ENCODE measurements at regions not wholly inside any gene's neighbourhood (a gene's known extent, or its start where the extent isn't known, plus 50 kb on each side); places are given as distances from the start of the nearest gene placed in this dataset.

DNA sequence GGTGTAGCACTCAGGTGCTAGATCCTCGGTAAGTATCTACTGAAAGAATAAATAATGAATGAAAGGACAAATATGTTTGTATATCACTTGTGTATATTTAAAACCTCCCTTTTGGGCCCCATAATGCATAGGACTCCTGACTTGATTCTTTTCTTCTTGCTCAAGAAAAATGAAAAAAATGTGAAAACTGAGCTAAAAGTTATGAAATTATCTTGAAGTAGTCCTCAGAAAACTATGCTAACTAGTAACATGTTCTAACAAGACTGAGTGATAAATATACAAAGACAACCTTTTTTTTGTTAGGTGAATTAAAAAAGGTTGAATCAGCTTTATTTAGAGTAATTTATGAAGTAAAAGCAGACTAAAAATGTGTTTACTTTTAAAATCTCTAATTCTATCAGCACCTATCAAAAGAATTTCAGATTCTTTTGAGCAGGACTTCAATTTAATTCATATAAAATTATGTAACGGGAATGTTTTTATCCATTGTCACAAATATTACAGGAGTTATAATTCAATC, 247.8 kb upstream of the JAG1 start:
- Histone ChIP-seq H3K36me3 (ENCODE audit: insufficient read depth, low read length) (no peaks in the 10 kb centered on the region), H3K4me1 (ENCODE audit: insufficient read depth, low read length) (peaks cover 9% of the 10 kb centered on the region), H3K9ac (ENCODE audit: low read depth, low read length) (no peak overlapping the region), H3K9me3 (ENCODE audit: control insufficient read depth, insufficient read depth, low read length) (no peaks in the 10 kb centered on the region; the same call in 1 of the 2 replicates)

DNA sequence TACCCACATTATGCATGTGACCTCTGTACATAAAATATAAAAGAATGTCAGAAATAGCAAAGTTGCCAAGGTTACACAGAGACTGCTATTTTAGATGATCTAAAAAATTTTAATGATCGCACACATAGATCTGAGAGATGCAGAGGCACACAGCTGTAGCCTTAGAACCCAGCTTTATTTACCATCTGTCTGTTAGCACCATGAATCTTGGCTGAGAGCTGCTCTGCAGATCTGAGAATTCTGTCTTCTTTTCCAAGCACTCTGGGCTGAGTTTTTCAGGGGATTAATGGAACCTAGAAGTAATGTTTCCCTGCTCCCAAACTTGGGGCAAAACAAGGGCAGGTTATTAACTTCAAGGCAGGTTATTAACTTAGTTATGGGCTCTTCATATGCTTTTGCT, 248.7 kb upstream of the JAG1 start:
- Histone ChIP-seq H3K36me3 (ENCODE audit: insufficient read depth, low read length) (no peaks in the 10 kb centered on the region), H3K9me3 (ENCODE audit: control insufficient read depth, insufficient read depth, low read length) (no peaks in the 10 kb centered on the region; the same call in 1 of the 2 replicates), H3K4me1 (ENCODE audit: insufficient read depth, low read length) (peaks cover 9% of the 10 kb centered on the region), H3K9ac (ENCODE audit: low read depth, low read length) (no peak overlapping the region)

DNA sequence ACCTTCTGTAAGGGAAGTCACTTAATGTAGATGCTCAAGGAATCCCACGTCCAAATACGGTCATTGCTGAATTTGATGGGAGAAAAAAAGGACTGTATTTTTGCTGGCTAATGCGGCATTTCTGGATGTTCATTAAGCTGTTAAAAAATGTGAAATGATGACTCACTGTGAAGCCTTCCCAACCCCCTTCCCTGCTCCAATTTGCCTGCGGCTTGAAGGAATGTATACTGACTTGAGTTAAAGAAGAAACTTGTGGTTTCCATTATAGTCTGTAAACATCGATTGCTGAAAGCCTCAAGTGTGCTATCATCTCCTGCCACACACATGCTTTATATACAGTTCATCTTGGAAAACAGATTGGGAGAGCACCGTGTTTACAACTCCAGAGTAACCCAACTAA, 249.1 kb upstream of the JAG1 start:
- H3K9ac ChIP-seq (ENCODE audit: low read depth, low read length): no peak overlapping the region
- H3K9me3 ChIP-seq (ENCODE audit: control insufficient read depth, insufficient read depth, low read length): no peaks in the 10 kb centered on the region; the same call in 1 of the 2 replicates
- H3K36me3 ChIP-seq (ENCODE audit: insufficient read depth, low read length): no peaks in the 10 kb centered on the region
- H3K4me1 ChIP-seq (ENCODE audit: insufficient read depth, low read length): peaks cover 10% of the 10 kb centered on the region

DNA sequence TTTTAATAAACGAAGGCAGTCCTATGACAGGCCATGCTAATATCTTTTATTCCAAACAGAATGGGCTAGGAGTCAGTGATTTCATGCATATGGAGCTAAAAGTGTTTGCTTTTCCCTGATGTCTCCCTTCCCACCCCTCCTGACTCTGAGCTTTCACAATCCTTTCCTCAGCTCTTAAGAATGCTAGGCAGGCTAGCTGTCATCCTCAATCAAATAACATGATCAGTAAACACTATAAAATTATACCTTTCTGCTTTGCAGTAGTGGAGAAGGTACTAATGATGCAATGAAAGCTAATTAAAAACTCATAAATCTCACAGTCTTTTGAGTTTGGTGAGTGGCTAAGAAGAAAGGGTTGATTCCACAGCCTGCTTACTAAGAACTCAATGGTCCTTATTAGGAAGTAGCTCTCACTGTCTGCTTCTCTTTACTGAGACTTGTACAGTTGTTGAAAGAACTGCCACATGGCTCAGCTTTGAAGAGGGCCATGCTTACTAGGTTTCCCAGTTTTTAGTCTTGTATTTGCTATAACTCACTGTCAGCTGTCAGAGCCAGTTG, 250.9 kb upstream of the JAG1 start:
- Histone ChIP-seq H3K9me3 (ENCODE audit: control insufficient read depth, insufficient read depth, low read length) (no peaks in the 10 kb centered on the region; the same call in 1 of the 2 replicates), H3K36me3 (ENCODE audit: insufficient read depth, low read length) (no peaks in the 10 kb centered on the region), H3K4me1 (ENCODE audit: insufficient read depth, low read length) (peaks cover 17% of the 10 kb centered on the region), H3K9ac (ENCODE audit: low read depth, low read length) (no peak overlapping the region)

DNA sequence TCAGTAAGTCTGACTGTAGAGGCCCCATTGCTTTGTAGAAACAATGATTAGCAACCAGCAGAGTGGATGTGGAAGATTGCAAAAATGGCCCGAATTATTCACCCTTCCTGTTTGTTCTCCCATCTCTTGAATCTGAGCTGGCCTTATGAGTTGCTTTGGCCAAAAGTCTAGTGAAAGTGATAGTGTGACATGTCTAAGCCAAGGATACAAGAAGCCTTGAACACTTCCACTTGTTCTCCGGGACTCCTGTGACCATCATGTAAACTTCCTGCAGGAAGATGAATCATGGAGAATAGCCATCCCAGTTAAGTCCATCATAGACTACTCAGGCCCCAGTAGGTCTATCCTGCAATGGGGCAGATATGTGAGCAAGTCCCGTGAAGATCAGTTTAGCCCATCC, 252.0 kb upstream of the JAG1 start:
- Histone ChIP-seq H3K36me3 (ENCODE audit: insufficient read depth, low read length) (no peaks in the 10 kb centered on the region), H3K4me1 (ENCODE audit: insufficient read depth, low read length) (peaks cover 17% of the 10 kb centered on the region), H3K9ac (ENCODE audit: low read depth, low read length) (no peak overlapping the region), H3K9me3 (ENCODE audit: control insufficient read depth, insufficient read depth, low read length) (no peaks in the 10 kb centered on the region)

DNA sequence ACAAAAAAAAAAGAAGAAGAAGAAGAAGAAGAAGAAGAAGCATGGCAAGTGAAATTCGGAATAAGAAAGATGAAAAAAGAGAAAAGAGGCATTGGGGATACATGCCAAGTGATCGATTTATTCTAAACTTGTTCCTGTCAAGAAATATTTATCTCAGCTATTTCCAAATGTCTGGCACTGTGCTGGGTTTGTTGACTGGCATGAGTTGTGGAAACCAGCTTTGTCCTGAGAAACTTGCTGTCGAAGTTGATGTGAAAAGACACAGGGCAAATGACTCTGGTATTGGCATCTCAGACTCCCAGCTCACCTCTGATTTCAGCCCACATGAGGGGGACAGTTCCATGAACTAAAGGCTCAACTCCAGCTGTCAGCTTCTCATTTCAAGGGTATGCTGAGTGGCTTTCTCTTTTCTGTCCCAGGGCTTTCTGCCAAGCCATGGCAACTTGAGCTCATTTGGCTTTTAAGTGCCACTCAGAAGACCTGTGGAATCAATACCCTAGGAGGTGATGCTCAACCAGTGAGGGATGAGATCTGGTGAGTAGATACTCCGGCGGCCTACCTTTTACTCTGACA, 253.3 kb upstream of the JAG1 start:
- Histone ChIP-seq H3K36me3 (ENCODE audit: insufficient read depth, low read length) (no peaks in the 10 kb centered on the region), H3K4me1 (ENCODE audit: insufficient read depth, low read length) (peaks cover 17% of the 10 kb centered on the region), H3K9me3 (ENCODE audit: control insufficient read depth, insufficient read depth, low read length) (no peaks in the 10 kb centered on the region), H3K9ac (ENCODE audit: low read depth, low read length) (no peak overlapping the region)

DNA sequence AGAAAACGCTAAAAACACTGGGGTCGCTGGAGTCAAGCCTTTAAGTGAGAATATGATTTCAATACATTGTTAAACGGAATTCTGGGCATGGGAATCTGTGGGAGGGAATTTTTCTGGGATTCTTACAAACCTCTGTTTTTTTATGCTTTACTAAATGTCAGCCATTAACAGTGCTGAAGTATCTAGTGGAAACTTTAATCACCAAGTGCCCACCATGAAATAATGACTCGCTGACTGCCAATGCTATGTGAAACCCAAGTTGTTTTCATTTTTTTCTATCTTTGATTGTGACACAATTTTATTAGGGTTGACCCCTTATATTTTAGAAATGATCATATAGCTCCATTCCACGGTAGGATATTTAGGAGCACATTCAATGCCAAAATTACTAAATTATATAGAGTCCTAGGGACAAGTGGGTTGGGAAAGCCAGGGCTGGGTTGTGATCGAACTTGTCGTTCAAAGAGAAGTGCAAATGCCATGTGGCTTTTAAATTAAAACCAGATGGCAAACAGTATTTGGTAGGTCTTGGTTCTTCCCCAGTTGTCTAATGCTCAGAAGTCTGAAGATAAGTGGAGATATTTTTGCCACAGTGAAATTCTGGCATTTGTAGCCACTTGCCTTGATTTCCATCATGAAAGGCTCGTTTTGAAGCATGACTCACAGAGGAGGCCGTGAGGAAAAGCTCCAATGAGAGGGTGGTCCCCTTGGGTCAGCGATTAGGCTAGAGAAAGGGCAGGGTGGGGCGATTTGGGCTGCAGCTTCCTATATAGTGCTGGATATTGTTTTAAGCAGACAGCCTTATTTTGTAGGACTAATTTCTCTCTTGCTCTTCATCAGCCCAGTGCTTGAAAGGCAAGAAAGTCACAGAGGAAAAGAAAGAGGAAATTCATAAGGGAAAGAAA, 254.4 kb upstream of the JAG1 start:
- no peak overlapping the region for H3K9ac ChIP-seq (ENCODE audit: low read depth, low read length)

DNA sequence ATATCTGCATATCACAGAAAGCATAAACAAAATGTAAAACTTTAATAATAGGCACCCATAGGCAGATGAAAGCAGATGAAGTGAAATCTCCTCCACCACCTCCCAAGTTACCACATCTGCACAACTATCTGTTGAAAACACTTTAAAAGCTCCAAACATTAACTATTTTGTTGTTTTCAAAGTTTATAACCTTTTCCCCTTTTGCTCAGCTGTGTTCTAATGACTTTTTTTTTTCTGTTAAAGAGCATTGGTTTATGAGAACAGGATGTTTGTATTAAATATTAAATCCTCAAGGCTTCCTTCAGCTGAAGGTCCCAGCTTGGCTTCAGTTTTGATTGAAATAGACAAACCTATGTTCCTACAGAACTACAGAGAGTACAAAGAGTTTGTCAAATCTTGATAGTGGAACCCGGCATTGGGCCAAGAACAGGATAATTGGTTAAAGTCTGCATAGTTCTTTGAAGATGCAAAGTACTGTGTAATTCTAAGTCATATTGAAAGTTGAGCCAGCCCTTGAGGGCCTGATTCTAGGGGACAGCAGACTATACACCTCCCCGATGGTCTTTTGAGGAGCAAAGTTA, 255.1 kb upstream of the JAG1 start:
- Histone ChIP-seq H3K9me3 (ENCODE audit: control insufficient read depth, insufficient read depth, low read length) (no peaks in the 10 kb centered on the region), H3K36me3 (ENCODE audit: insufficient read depth, low read length) (no peaks in the 10 kb centered on the region), H3K9ac (ENCODE audit: low read depth, low read length) (no peak overlapping the region)

More for the DNA sequence above, 254.4 kb upstream of the JAG1 start:
- peaks cover 10% of the 10 kb centered on the region; the same call in 1 of the 2 replicates for H3K4me1 ChIP-seq (ENCODE audit: insufficient read depth, low read length)
- H3K9me3 ChIP-seq (ENCODE audit: control insufficient read depth, insufficient read depth, low read length): no peaks in the 10 kb centered on the region
- no peaks in the 10 kb centered on the region for H3K36me3 ChIP-seq (ENCODE audit: insufficient read depth, low read length)

DNA sequence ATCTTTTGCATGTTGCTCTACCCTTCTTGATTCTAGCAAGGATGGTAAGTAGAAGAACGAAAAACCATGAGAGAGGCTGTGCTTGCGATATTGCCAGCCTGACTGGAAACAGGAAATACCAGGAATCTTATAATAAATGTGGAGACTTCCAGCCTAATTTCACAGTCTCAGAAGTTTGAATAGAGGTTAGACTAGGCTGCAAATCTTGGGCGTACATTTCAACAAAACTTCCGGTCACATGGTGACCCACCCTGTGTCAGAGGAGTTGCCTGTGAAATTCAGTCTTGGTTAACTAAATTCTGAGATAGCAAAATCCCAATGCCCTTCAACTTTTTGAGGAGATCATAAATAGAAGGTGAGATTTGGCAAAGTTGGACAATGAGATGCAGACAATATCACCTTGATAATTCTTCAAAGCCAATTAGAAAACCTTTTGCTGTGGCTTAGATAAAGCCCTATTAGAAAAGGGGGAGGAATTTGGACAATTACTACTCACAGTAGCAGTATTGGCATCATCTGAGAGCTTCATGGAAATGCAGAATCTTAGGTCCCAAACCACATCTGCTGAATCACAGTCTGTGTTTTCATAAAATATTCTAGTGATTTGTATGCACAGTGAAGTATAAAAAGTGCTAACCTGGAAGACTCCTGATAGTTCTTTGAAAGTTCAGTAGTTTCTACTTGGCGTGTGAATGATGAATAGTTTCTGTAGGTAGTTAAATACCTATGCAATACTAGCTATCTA, 262.0 kb upstream of the JAG1 start:
- Histone ChIP-seq H3K9ac (ENCODE audit: low read depth, low read length) (no peak overlapping the region), H3K9me3 (ENCODE audit: control insufficient read depth, insufficient read depth, low read length) (no peaks in the 10 kb centered on the region), H3K36me3 (ENCODE audit: insufficient read depth, low read length) (no peaks in the 10 kb centered on the region), H3K4me1 (ENCODE audit: insufficient read depth, low read length) (no peaks in the 10 kb centered on the region)

More for the DNA sequence above, 255.1 kb upstream of the JAG1 start:
- peaks cover 8% of the 10 kb centered on the region; the same call in 1 of the 2 replicates for H3K4me1 ChIP-seq (ENCODE audit: insufficient read depth, low read length)

DNA sequence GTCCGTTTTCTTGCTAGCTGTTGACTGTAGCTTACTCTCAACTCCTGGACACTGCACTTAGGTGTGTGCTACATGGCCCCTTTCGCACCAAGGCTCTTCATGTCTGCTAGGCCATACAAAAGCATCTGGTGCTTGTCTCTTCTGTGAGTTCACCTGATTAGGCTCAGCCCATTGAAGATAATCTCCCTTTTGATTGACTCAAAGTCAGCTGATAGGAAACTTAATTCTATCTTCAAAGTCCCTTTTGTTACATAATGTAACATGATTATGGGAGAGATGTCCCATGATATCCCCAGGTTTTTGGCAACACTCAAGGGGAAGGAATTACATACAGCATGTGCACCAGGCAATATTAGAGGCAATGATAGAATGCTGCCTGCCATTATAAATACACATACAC, 263.0 kb upstream of the JAG1 start:
- no peak overlapping the region for H3K9ac ChIP-seq (ENCODE audit: low read depth, low read length)
- H3K36me3 ChIP-seq (ENCODE audit: insufficient read depth, low read length): no peaks in the 10 kb centered on the region
- H3K9me3 ChIP-seq (ENCODE audit: control insufficient read depth, insufficient read depth, low read length): no peaks in the 10 kb centered on the region
- H3K4me1 ChIP-seq (ENCODE audit: insufficient read depth, low read length): no peaks in the 10 kb centered on the region

DNA sequence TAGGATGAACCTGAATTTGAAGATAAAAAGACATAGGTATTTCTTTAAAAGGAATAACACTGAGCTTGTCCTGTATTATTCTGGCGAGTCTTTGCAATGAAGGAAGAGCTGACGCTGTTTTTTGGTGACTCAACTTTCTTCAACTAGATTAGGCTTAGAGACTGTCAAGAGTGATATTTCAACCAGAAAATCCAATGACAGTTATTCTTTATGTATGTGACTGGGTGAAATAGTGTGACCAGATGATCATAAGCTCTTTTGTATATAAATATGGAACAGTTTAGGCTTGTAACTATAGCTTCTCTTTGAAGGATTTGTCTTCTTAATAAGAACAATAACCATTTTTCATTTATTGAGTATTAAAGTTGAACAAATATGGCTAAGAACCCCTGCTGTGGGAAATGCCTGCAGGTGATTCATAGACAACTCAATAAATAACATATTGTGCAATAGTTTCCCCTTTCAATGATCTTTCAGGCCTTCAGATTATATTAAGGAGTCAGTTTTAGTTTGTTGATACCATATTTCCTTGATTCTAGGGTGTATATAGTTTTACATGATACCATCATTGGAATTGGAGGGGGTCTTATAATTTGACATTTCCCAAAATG, 265.6 kb upstream of the JAG1 start:
- Histone ChIP-seq H3K9me3 (ENCODE audit: control insufficient read depth, insufficient read depth, low read length) (no peaks in the 10 kb centered on the region), H3K36me3 (ENCODE audit: insufficient read depth, low read length) (no peaks in the 10 kb centered on the region), H3K9ac (ENCODE audit: low read depth, low read length) (no peak overlapping the region), H3K4me1 (ENCODE audit: insufficient read depth, low read length) (no peaks in the 10 kb centered on the region)

DNA sequence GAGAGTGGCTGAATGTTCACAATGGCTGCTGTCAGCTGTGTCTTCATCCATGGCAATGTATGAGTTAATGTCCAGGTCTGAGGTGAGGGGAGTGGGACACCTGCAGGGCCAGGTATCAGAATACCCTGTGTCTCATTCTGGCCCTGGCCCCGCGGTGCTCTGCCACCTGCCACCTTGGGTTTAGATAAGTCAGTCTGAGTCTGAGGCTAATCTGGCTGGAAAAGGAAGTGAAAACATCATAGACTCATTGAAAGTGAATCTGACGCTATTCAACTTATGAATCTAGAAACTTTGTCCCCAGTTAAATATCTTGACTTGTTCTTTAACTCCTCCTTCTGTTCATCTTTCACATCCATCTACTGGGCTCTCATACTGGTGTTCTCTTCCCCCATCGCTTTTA, 267.1 kb upstream of the JAG1 start:
- no peaks in the 10 kb centered on the region for H3K4me1 ChIP-seq (ENCODE audit: insufficient read depth, low read length)
- H3K9ac ChIP-seq (ENCODE audit: low read depth, low read length): no peak overlapping the region
- no peaks in the 10 kb centered on the region for H3K9me3 ChIP-seq (ENCODE audit: control insufficient read depth, insufficient read depth, low read length)
- H3K36me3 ChIP-seq (ENCODE audit: insufficient read depth, low read length): no peaks in the 10 kb centered on the region

DNA sequence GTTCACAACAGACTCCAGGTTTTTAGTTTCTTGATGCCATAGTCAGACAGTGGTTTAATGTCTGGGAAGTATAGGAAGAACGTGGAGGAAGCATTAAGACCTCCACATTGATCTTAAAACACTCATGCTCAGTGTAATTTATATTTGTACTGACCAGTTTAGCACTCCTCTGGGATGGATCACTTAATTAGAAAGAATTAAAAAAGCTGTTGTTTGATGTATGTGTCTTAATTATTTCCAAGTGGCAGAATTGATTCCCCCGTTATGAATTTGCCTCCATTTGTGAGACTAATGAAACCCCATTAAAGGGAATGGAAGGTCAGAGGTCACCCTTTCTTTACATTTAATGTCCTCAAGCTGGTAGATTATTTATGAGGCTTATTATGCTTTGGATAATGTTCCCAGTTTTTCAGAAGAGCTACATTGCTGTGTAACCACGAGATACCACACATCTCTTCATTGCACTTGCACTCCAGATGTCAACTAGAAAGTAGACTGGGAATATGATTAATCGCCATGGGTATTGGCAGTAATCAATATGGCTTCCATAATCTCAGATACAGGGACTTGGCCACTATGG, 270.0 kb upstream of the JAG1 start:
- H3K36me3 ChIP-seq (ENCODE audit: insufficient read depth, low read length): no peaks in the 10 kb centered on the region
- H3K4me1 ChIP-seq (ENCODE audit: insufficient read depth, low read length): no peaks in the 10 kb centered on the region
- no peaks in the 10 kb centered on the region for H3K9me3 ChIP-seq (ENCODE audit: control insufficient read depth, insufficient read depth, low read length)
- no peak overlapping the region for H3K9ac ChIP-seq (ENCODE audit: low read depth, low read length)
